DMS53 (cell line): ENCODE measurements at regions not wholly inside any gene's neighbourhood (a gene's known extent, or its start where the extent isn't known, plus 50 kb on each side); places are given as distances from the start of the nearest gene placed in this dataset.

Experiments used
- DNase-seq: peaks from one replicate; lab custom pipeline; 2025; lab: John Stamatoyannopoulos, UW

DNA sequence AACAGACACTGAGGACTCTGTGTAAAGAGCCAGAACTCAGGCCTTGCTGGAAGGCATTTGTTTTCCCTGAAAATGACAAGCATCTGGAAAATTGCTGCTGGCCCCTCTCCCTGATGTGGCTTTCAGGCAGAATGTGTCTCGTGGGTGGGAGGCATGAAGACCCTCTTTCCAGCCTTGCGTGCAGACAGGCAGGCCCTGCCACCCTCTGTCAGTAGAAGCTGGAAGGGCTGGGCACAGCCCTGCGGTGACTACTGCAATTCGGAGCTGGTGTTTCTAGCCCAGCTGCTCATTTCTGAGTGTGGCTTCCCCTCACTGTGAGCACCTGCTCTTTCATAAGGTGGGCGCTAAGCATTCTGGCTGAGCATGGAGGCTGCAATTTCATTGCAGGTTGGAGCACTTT, 349.9 kb downstream of the PTPRU start:
- DNase-seq = no peak

DNA sequence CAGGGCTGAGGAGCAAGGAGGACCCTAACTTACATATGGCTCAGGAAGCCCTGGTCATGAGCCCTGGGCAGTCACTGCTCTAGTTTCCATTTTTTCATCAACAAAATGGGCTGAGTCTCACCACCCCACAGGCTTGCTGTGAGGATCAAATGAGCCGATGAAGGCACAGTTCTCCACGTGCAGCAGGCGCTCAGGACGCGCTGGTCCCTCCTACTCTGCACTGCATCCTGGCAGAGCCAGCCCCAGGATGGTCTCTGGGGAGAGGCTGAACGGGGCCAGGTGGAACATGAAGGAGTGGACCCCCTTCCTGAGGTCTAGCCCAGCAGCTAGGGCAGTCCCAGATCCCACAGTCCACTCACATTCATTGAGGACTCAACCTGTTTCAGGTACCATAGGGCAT, 349.3 kb downstream of the PTPRU start:
- no peak for DNase-seq

GRCh38 chr1:29585201-29585600, 348.9 kb downstream of the PTPRU start:
- no peak for DNase-seq

GRCh38 chr1:29584776-29585175, 348.5 kb downstream of the PTPRU start:
- DNase-seq = no peak

GRCh38 chr1:29584362-29584761, 348.0 kb downstream of the PTPRU start:
- no peak for DNase-seq

DNA sequence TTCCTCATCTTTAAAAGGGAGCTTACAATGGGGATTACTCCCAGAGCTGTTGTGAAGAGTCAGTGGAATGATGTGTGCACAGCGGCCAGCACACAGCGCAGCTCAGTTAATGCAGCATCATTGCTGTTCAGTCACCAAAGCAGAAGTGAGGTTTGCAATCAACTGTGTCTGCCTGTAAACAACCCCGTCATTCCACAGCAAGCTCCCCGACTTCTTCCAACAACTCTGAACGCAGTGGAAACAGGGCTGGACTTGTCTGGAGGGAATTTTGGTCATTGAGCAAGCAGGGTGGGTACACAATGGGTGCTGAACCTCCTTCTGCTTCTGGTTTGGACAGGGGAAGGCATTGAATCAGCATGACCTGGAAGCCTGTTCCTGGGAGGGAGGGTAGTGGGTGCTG, 347.4 kb downstream of the PTPRU start:
- DNase-seq = no peak

DNA sequence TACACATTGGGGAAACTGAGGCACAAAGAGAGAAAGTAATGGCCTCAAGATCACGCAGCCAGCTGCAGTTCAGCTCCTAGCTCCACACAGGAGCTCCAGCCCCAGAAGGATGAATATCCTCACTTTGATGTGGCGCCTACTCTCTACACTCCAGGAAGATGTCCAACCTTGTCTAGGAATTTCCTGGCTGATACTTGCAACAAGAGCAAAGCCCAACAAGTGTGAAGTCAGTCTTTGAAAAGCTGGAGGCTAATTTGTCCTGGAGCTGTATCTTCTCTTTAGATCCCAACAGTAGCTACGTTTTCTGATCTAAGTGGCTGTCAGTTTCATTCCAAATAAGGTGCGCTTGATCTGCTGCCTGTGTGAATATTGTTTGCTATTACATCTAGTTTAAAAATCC, 344.9 kb downstream of the PTPRU start:
- DNase-seq = no peak

DNA sequence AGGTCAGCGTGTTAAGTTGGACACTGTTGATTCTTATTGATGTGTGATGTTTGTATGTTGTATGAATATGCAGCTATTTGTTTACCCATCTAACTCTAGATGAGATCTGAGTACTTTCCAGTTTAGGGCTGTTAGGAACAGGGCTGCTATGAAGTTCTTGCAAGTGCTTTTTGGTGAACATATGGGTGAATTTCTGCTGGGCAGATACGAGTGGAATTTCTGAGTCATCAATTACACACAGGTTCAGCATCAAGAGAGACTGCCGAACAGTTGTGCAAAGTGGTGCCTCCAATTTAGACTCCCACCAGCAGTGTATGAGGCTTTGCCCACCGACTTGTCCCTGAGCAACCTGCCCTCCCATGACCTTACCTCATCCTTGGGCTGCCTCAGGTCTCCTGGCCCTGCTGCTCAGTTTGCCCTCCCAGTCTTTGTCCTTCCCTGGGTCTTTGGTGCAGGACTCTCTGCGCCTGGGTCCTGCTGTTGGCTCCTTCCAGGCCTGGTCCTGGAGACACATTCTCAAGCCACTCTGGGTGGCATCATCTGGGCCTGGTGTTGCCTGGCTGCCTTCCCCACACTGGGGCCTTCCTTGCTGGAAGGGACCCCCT, 343.6 kb downstream of the PTPRU start:
- DNase-seq = peak; percentile 8

DNA sequence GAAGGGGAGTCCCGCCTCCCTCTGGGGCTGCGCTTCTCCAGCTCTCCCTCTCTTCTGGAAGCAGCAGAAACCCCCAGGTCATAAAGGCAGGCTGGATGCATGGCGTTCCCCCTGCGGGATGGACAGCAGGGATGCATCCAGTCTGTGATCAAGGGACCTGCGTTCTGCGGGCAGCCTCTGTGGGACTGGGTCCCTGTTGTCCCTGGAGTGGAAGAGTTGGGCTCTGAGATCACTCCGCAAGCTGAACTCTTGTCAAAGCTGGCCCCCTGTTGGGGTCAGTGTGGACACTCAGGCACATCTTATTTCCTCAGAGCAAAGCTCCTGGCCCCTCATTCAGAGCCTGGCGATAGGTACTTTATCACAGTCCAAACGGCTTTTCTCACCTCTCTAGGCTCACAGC, 341.2 kb downstream of the PTPRU start:
- no peak for DNase-seq

DNA sequence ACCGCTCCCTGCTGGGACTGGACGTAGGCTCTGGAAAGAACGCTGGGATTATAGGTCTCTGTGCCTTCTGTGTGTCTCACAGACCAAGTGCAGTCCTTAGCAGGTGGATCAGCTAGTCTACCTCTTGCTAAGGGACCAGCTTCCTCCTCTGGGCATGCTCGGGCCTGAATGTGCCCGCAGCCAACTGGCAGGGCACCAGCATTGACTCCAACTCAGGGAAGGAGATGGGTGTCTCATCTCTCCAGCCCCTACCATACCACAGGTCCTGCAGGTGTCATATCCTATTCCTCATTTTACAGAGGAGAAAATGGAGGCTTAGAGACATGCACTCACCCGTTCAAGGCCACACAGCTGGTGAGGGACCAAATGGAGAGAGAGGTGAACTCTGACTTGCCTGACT, 340.2 kb downstream of the PTPRU start:
- DNase-seq = no peak

DNA sequence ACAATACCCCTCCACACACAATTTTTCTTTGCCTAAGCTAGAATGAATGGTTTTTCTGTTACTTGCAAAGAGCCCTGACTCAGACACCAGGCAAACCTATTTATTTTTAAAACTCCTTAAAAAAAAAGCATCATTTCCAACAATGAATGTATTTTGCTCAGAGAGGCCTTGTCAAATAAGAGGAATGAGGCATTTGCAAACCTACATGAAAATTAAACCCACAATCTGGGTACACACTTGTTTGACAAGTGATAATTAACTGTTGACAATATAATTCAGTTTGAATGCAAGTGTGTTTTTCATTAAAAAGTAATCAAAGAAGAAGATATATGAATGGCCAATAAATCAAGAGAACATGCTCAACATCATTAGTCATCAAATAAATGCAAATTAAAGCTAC, 339.5 kb downstream of the PTPRU start:
- DNase-seq = no peak

GRCh38 chr1:29575277-29575676, 339.0 kb downstream of the PTPRU start:
- no peak for DNase-seq

- no peak for DNase-seq
Observed at GRCh38 chr1:29574871-29575270, 338.5 kb downstream of the PTPRU start.

- peak; percentile 81 for DNase-seq
Observed at GRCh38 chr1:29569971-29570634, 333.8 kb downstream of the PTPRU start.

DNA sequence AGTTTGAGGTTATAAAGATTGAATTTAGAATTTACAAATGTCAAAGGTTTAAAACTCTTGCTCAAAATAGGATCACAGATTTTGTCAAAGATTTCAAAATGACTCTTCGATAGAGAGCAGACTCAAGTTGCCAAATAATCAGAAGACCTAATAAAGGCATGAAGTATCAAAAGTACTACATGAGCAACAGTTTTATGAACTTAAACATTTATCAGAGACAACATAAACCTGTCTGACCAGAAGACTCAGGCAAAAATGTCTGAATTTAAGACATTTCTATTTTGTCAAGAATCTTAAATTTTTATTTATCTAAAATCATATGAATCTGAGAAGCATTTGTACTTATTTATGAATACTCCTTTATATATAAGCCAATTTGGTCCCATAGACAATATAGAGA, 330.9 kb downstream of the PTPRU start:
- DNase-seq = no peak

- DNase-seq = no peak
Observed at GRCh38 chr1:29565490-29565889, 329.2 kb downstream of the PTPRU start.

DNA sequence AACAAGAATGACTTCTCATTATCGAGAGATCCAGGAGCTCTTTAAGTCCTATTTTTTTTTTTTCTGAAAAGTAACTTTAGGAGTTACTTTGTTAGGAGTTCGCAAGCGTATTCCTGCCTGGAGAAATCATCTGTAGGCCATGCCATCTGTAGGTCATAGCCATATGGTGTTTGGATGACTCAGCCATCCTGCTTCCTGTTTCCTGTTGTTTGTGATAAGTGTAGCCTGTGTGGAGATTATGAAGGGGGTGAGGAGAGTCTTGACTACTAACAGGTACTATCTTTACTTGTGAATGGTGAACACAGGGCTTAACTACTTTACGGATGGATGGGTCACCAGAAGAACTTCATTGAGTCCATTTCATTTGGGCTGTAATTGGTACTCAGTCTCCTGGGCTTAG, 327.2 kb downstream of the PTPRU start:
- DNase-seq = peak; percentile 51

DNA sequence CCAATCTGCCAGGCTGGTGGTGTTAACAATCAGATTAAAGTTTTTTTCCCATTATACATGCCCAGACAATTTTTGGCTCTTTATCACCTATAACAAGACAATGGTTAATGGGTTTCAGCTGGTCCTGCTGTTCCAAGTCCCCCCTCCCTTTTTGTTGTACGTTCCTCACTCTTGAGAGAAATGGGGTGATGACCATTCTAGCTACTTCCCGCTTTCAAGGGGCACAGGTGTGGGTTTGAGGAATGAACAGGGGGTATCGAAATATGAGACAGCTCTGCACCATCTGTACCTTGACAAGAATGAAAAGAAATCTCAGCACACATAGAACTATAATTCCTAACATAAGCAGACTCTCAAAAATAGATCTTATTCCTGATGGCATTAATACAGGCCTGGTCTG, 326.8 kb downstream of the PTPRU start:
- DNase-seq = peak; percentile 37

- no peak for DNase-seq
Observed at GRCh38 chr1:29559056-29559455, 322.7 kb downstream of the PTPRU start.

DNA sequence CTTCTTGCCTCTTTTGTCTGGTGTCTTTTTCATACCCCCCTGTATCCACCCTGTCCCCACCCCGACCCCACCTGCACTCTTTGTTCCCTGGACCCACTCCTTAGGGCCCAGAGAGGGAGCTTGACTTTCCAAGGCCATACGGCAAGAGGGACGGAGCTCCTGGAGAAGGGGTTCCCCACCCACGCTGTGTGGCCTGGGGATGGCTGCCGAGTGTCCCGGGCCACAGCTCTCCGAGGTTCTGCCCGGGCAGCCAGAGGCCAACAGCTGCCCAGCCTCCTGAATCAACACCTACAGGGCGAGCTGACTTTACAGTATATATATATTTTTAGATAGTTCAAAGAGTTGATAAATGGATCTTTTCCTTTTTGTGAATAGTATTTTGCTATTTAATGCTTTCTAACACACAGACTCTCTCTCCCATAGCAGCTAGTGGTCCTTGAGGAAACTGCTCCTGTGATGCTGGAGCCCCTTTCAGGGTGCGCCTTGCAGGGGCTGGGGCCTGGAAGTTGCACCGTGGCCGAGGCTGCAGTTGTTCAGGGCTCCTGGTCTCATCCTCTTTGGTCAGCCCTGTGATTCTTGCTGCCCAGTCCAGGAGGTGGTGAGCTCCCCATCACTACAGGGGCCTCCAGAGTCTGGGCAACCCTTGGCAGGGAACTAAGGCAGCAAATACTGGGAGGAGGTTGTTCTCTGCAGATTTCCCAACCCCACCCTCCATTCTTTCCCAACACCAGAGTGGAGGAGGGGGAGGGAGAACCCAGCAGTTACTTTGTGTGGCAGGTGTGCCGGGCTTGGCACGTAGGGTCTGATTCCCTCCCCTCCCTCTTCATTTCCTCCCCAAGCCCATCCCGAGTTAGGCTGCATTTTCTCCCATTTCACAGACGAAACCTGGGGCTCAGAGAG, 321.6 kb downstream of the PTPRU start:
- DNase-seq = no peak

DNA sequence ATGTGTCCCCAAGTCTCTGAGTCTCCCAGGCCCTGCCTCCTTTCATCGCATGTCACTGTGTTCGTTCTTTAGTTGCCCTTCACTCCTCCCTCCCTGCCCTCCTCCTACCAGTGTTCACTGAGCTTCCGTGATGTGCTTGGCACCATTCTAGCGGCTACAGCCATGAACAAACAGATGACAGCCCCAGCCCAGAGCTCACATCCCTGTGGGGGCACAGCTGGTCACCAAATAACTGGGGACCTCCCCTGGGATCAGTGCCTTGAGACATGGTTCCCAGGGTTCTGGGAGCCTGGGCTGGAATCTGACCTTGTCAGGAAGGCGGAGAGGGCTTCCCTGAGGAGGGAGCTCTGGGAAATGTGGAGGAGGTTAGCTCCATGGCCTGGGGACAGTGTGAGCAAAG, 320.7 kb downstream of the PTPRU start:
- no peak for DNase-seq

GRCh38 chr1:29556657-29557056, 320.3 kb downstream of the PTPRU start:
- no peak for DNase-seq

- DNase-seq = no peak
Observed at GRCh38 chr1:29555043-29555620, 318.8 kb downstream of the PTPRU start.
